ENCODE measurements at regions not wholly inside any gene's neighbourhood (a gene's known extent, or its start where the extent isn't known, plus 50 kb on each side); places are given as distances from the start of the nearest gene placed in this dataset.

- intact Hi-C loops (cut with DNase I), result no loop called here
- Histone ChIP-seq H3K27ac (no peak overlapping the region), H3K9ac (ENCODE audit: low read depth in 2 of 2, low read length in 2 of 2) (no peak overlapping the region)
Measured at GRCh38 chr10:59965899-59966650, 59.7 kb upstream of the CCDC6 start.

GRCh38 chr10:59962756-59963155 lies 56.4 kb upstream of the CCDC6 start:
- no peak for DNase-seq
- H3K27ac ChIP-seq, result no peak overlapping the region
- no peaks in the 10 kb centered on the region for H3K4me1 ChIP-seq
- H3K9me3 ChIP-seq, result no peaks in the 10 kb centered on the region
- intact Hi-C loops (cut with DNase I), result no loop called here
- H3K27me3 ChIP-seq, result no peaks in the 10 kb centered on the region
- no peak overlapping the region for H3K4me3 ChIP-seq
- no peaks in the 10 kb centered on the region for H3K36me3 ChIP-seq
- no peak for TF ChIP-seq CTCF (IDR thresholded peaks at IDR 0.05)
- no peak overlapping the region for H3K9ac ChIP-seq (ENCODE audit: low read depth in 2 of 2, low read length in 2 of 2)

More at GRCh38 chr10:59965899-59966650, 59.7 kb upstream of the CCDC6 start:
- no peak for DNase-seq
- Histone ChIP-seq H3K27me3 (no peaks in the 10 kb centered on the region), H3K4me3 (no peak overlapping the region), H3K9me3 (no peaks in the 10 kb centered on the region), H3K36me3 (no peaks in the 10 kb centered on the region), H3K4me1 (no peaks in the 10 kb centered on the region)
- no peak for TF ChIP-seq CTCF (IDR thresholded peaks at IDR 0.05)

DNA sequence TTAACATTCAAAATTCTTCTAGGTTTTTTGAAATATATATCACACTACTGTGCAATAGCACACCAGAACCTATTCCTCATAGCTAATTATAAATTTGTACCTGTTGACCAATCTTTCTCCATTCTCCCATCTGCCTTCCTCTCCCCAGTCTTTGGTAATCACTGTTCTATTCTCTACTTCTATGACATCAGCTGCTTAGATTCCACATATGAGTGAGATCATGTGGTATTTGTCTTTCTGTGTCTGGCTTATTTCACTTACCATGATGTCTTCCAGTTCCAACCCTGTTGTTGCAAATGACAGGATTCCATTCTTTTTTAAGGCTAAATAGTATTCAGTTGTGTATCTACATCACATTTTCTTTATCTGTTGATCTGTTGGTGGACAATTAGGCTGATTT lies 54.4 kb upstream of the CCDC6 start:
- no peak overlapping the region for H3K9ac ChIP-seq (ENCODE audit: low read depth in 2 of 2, low read length in 2 of 2)
- H3K4me3 ChIP-seq, result no peak overlapping the region
- H3K27ac ChIP-seq, result no peak overlapping the region
- H3K9me3 ChIP-seq, result no peaks in the 10 kb centered on the region
- no peaks in the 10 kb centered on the region for H3K36me3 ChIP-seq
- DNase-seq, result no peak
- intact Hi-C loops (cut with DNase I), result no loop called here
- no peaks in the 10 kb centered on the region for H3K27me3 ChIP-seq
- H3K4me1 ChIP-seq, result no peaks in the 10 kb centered on the region
- no peak for TF ChIP-seq CTCF (IDR thresholded peaks at IDR 0.05)

DNA sequence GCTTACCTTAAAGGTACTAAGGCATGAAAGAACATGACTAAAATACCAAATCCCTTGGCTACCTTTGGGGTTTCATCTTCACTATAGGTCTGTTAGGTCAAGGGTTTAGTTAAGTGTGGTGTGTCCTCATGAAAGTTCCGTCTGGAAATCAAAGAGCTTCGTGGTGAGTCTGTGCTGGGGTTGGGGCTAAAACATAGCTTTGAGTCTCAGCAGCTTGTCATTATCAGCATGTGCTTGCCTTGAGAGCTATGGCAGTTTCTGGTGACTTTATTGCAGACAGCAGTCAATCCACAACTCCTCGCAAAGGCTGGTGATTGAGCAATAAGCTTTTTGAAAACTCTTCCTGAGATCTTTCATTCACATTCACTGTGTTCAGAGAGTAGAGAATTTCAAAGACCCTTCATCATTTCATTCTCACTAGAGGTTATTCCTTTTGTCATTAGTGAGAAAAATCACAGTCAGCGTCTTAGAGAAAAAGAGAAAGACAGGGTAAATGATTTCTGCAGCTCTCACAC lies 53.2 kb upstream of the CCDC6 start:
- intact Hi-C loops (cut with DNase I), result no loop called here
- Histone ChIP-seq H3K27me3 (no peaks in the 10 kb centered on the region), H3K4me3 (no peak overlapping the region), H3K9me3 (no peaks in the 10 kb centered on the region), H3K9ac (ENCODE audit: low read depth in 2 of 2, low read length in 2 of 2) (no peak overlapping the region), H3K36me3 (no peaks in the 10 kb centered on the region), H3K27ac (no peak overlapping the region), H3K4me1 (no peaks in the 10 kb centered on the region)
- no peak for TF ChIP-seq CTCF (IDR thresholded peaks at IDR 0.05)
- DNase-seq, result no peak

GRCh38 chr10:59958882-59959281 lies 52.5 kb upstream of the CCDC6 start:
- no peak for TF ChIP-seq CTCF (IDR thresholded peaks at IDR 0.05)
- H3K9me3 ChIP-seq, result no peaks in the 10 kb centered on the region
- H3K27me3 ChIP-seq, result no peaks in the 10 kb centered on the region
- H3K36me3 ChIP-seq, result no peaks in the 10 kb centered on the region
- intact Hi-C loops (cut with DNase I), result no loop called here
- H3K4me3 ChIP-seq, result no peak overlapping the region
- no peak for DNase-seq
- no peak overlapping the region for H3K27ac ChIP-seq
- H3K9ac ChIP-seq (ENCODE audit: low read depth in 2 of 2, low read length in 2 of 2), result no peak overlapping the region
- no peaks in the 10 kb centered on the region for H3K4me1 ChIP-seq

Data from colonic mucosa (tissue), 4 donors.